ENCODE measurements at regions not wholly inside any gene's neighbourhood (a gene's known extent, or its start where the extent isn't known, plus 50 kb on each side); places are given as distances from the start of the nearest gene placed in this dataset.
"Not testable (repeated sequence)": the region's sequence is repeated elsewhere in the genome, so short reads cannot be mapped to it uniquely, and the experiment has no call there.

DNA sequence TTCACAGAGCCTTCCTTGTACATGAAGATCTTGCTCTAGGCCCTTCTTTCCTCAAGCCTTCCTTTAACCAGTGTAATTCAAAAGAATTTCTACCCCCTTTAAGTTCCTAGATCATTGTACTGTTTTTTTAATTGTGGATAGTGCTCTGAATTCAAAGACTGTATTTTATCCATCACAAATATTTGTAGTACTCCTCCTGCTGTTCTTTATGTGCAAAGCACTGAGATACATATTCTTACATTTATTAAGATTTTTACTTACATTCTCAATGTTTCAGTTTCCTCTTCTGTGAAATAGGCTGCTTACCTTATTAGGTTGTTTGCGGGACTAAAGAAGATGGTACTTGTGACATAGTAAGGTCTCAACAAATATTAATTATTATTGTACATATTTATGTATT lies 168.8 kb upstream of the PDE4B start:
- Mint-ChIP-seq H3K9me3 (no peaks in the 10 kb centered on the region), H3K27ac (no peak overlapping the region), H3K36me3 (ENCODE audit: low read depth) (no peaks in the 10 kb centered on the region), H3K4me1 (ENCODE audit: low read depth) (no peaks in the 10 kb centered on the region), H3K4me3 (no peak overlapping the region), H3K27me3 (ENCODE audit: insufficient read depth) (peaks cover 2% of the 10 kb centered on the region)
- intact Hi-C loops (cut with micrococcal nuclease) = no loop called here
- no peak for DNase-seq (ENCODE audit: low spot score)

DNA sequence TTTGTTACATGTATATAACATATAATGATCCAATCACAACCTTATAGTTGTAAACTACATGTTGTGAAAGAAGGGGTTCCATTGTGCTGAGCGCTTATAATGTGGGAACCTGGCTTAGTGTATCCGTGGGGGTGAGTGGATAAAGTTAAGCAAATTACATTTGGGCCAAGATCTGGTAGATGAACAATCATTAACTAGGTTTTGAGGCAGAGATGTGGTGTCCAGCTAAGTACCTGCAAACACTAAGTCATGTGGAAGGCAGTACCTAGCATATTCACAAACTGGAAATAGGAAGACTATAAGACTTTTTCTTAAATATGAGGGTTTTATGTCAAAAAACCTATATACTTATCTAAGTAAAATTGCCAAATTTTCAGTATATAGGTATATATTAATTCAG lies 167.2 kb upstream of the PDE4B start:
- no peaks in the 10 kb centered on the region for H3K4me1 Mint-ChIP-seq (ENCODE audit: low read depth)
- DNase-seq (ENCODE audit: low spot score) = no peak
- H3K4me3 Mint-ChIP-seq = no peak overlapping the region
- H3K9me3 Mint-ChIP-seq = no peaks in the 10 kb centered on the region
- H3K36me3 Mint-ChIP-seq (ENCODE audit: low read depth) = no peaks in the 10 kb centered on the region
- intact Hi-C loops (cut with micrococcal nuclease) = no loop called here
- no peak overlapping the region for H3K27ac Mint-ChIP-seq
- H3K27me3 Mint-ChIP-seq (ENCODE audit: insufficient read depth) = peaks cover 6% of the 10 kb centered on the region

GRCh38 chr1:65626003-65626402 lies 166.7 kb upstream of the PDE4B start:
- DNase-seq (ENCODE audit: low spot score) = no peak
- no peaks in the 10 kb centered on the region for H3K9me3 Mint-ChIP-seq
- H3K36me3 Mint-ChIP-seq (ENCODE audit: low read depth) = no peaks in the 10 kb centered on the region
- H3K27ac Mint-ChIP-seq = no peak overlapping the region
- intact Hi-C loops (cut with micrococcal nuclease) = no loop called here
- no peaks in the 10 kb centered on the region for H3K4me1 Mint-ChIP-seq (ENCODE audit: low read depth)
- no peak overlapping the region for H3K4me3 Mint-ChIP-seq
- peaks cover 6% of the 10 kb centered on the region for H3K27me3 Mint-ChIP-seq (ENCODE audit: insufficient read depth)

DNA sequence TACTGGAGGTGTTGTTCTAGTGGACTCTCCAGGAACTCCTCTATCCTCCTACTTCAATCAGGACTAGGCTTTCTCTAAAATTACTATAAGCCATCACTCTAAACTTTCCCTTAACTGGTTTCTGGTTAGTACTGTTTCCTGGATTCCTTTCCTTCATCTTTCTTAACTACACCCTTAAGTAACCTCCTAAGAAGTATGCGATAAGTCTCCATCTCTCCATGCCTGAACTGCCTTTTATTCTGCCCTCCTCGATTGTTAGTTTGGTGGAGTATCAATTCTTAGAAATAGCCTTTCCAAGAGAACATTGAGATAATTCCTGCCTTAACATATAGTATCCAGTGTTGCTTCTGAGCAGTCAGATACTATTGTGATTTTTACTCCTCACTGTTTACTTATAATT lies 162.9 kb upstream of the PDE4B start:
- Mint-ChIP-seq H3K4me3 (no peak overlapping the region), H3K36me3 (ENCODE audit: low read depth) (no peaks in the 10 kb centered on the region), H3K4me1 (ENCODE audit: low read depth) (no peaks in the 10 kb centered on the region), H3K27ac (no peak overlapping the region), H3K9me3 (no peaks in the 10 kb centered on the region), H3K27me3 (ENCODE audit: insufficient read depth) (peaks cover 8% of the 10 kb centered on the region)
- DNase-seq (ENCODE audit: low spot score) = no peak
- intact Hi-C loops (cut with micrococcal nuclease) = no loop called here

DNA sequence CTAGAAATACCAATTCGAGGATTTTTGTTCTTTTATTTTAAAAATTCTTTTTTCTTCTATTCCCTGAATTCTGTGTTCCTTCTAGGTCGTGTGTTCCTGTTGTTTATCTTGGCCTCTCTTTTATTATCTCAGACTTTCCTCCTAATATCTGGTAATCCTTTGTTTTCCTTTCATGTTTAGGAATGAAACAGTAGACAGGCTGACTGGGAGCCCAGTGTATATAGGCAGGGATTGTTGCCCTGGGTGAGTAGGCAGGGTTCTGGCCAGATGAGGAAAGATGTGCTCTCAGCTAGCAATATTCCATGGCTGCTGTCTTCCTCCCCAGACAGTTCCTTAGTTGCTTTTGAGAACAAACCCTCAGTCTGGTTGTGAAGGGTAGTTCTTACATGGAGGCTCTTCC lies 161.8 kb upstream of the PDE4B start:
- H3K4me3 Mint-ChIP-seq = no peak overlapping the region
- intact Hi-C loops (cut with micrococcal nuclease) = no loop called here
- H3K4me1 Mint-ChIP-seq (ENCODE audit: low read depth) = no peaks in the 10 kb centered on the region
- DNase-seq (ENCODE audit: low spot score) = no peak
- H3K36me3 Mint-ChIP-seq (ENCODE audit: low read depth) = no peaks in the 10 kb centered on the region
- H3K27ac Mint-ChIP-seq = no peak overlapping the region
- no peaks in the 10 kb centered on the region for H3K9me3 Mint-ChIP-seq
- H3K27me3 Mint-ChIP-seq (ENCODE audit: insufficient read depth) = peaks cover 8% of the 10 kb centered on the region

DNA sequence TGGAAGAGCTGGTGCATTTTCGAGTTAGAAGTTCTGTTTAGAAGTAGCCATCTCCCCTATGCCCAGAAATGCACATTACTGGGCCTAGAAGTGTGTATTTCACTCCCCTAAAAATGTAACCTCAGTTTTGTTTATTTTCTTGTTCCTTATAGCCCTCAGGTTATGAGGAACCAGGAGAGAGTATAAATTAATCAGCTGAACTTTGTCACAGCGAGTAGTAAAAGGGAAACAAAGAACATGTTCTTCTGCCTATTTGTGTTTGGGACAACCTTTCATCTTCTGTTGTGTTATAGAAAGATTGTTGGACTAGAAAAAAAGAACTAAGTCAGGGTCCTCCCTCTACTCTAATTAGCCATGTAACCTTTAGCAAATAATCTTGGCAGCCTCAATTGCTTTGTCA lies 160.5 kb upstream of the PDE4B start:
- Mint-ChIP-seq H3K4me1 (ENCODE audit: low read depth) (no peaks in the 10 kb centered on the region), H3K9me3 (no peaks in the 10 kb centered on the region), H3K36me3 (ENCODE audit: low read depth) (no peaks in the 10 kb centered on the region), H3K4me3 (no peak overlapping the region), H3K27ac (no peak overlapping the region), H3K27me3 (ENCODE audit: insufficient read depth) (peaks cover 11% of the 10 kb centered on the region)
- intact Hi-C loops (cut with micrococcal nuclease) = no loop called here
- DNase-seq (ENCODE audit: low spot score) = no peak

GRCh38 chr1:65640046-65640445 lies 152.6 kb upstream of the PDE4B start:
- Mint-ChIP-seq H3K36me3 (ENCODE audit: low read depth) (no peaks in the 10 kb centered on the region), H3K4me1 (ENCODE audit: low read depth) (no peaks in the 10 kb centered on the region), H3K4me3 (no peak overlapping the region), H3K9me3 (no peaks in the 10 kb centered on the region), H3K27me3 (ENCODE audit: insufficient read depth) (peaks cover 3% of the 10 kb centered on the region), H3K27ac (no peak overlapping the region)
- intact Hi-C loops (cut with micrococcal nuclease) = no loop called here
- DNase-seq (ENCODE audit: low spot score) = no peak

GRCh38 chr1:65649185-65649584 lies 143.5 kb upstream of the PDE4B start:
- H3K9me3 Mint-ChIP-seq; H3K4me1 Mint-ChIP-seq (ENCODE audit: low read depth); H3K4me3 Mint-ChIP-seq; intact Hi-C loops (cut with micrococcal nuclease); DNase-seq (ENCODE audit: low spot score); H3K36me3 Mint-ChIP-seq (ENCODE audit: low read depth); H3K27me3 Mint-ChIP-seq (ENCODE audit: insufficient read depth); H3K27ac Mint-ChIP-seq: not testable (repeated sequence)

DNA sequence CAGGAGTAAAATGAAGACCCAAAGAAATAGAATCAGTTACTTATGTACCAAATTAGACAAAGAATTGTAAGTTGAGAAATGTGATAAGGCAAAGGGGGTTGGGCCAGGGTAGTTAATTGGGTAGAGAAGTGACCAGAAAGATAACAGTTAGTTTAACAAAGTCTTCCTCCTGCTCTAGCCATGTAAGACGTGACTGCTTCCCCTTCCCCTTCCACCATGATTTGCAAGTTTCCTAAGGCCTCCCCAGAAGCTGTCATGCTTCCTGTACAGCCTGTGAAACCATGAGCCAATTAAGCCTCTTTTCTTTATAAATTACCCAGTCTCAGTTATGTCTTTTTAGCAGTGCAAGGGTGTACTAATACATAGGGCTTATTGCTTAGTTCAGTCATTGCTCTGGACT lies 142.0 kb upstream of the PDE4B start:
- Mint-ChIP-seq H3K27me3 (ENCODE audit: insufficient read depth) (no peaks in the 10 kb centered on the region), H3K9me3 (no peaks in the 10 kb centered on the region), H3K36me3 (ENCODE audit: low read depth) (no peaks in the 10 kb centered on the region), H3K4me1 (ENCODE audit: low read depth) (no peaks in the 10 kb centered on the region), H3K27ac (no peak overlapping the region), H3K4me3 (no peak overlapping the region)
- intact Hi-C loops (cut with micrococcal nuclease) = no loop called here
- DNase-seq (ENCODE audit: low spot score) = no peak

- H3K27me3 Mint-ChIP-seq (ENCODE audit: insufficient read depth); intact Hi-C loops (cut with micrococcal nuclease); H3K9me3 Mint-ChIP-seq; H3K4me1 Mint-ChIP-seq (ENCODE audit: low read depth); H3K27ac Mint-ChIP-seq; H3K4me3 Mint-ChIP-seq; DNase-seq (ENCODE audit: low spot score); H3K36me3 Mint-ChIP-seq (ENCODE audit: low read depth): not testable (repeated sequence)
Measured at GRCh38 chr1:65654526-65654925, 138.2 kb upstream of the PDE4B start.

GRCh38 chr1:65657609-65658008 lies 135.1 kb upstream of the PDE4B start:
- H3K27me3 Mint-ChIP-seq (ENCODE audit: insufficient read depth); H3K4me3 Mint-ChIP-seq; intact Hi-C loops (cut with micrococcal nuclease); H3K9me3 Mint-ChIP-seq; H3K27ac Mint-ChIP-seq; H3K4me1 Mint-ChIP-seq (ENCODE audit: low read depth); H3K36me3 Mint-ChIP-seq (ENCODE audit: low read depth); DNase-seq (ENCODE audit: low spot score): not testable (repeated sequence)

- Mint-ChIP-seq H3K9me3 (no peaks in the 10 kb centered on the region), H3K27ac (no peak overlapping the region), H3K4me3 (no peak overlapping the region), H3K36me3 (ENCODE audit: low read depth) (no peaks in the 10 kb centered on the region), H3K27me3 (ENCODE audit: insufficient read depth) (peaks cover 3% of the 10 kb centered on the region), H3K4me1 (ENCODE audit: low read depth) (no peaks in the 10 kb centered on the region)
- intact Hi-C loops (cut with micrococcal nuclease) = no loop called here
- DNase-seq (ENCODE audit: low spot score) = no peak
Measured at GRCh38 chr1:65658122-65658521, 134.6 kb upstream of the PDE4B start.

DNA sequence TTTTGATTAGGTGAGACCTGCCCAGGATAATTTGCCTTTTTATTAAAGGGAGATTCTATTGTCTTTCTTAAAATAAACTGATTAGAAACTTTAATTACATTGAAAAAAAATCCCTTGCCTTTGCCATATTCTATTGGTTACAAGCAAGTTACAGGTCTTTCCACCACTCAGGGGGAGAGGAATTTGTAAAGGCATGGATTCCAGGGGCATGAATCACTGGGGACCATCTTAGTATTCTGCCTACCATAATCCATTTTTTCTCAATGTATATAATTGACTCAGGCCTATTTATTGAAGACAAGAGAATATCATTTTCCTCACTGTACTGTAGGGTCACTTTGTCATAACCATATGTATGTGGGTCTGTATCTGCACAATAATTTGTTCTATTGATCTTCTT lies 124.3 kb upstream of the PDE4B start:
- Mint-ChIP-seq H3K27ac (no peak overlapping the region), H3K27me3 (ENCODE audit: insufficient read depth) (peaks cover 14% of the 10 kb centered on the region), H3K4me3 (no peak overlapping the region), H3K4me1 (ENCODE audit: low read depth) (no peaks in the 10 kb centered on the region), H3K36me3 (ENCODE audit: low read depth) (no peaks in the 10 kb centered on the region), H3K9me3 (no peaks in the 10 kb centered on the region)
- DNase-seq (ENCODE audit: low spot score) = no peak
- intact Hi-C loops (cut with micrococcal nuclease) = no loop called here

DNA sequence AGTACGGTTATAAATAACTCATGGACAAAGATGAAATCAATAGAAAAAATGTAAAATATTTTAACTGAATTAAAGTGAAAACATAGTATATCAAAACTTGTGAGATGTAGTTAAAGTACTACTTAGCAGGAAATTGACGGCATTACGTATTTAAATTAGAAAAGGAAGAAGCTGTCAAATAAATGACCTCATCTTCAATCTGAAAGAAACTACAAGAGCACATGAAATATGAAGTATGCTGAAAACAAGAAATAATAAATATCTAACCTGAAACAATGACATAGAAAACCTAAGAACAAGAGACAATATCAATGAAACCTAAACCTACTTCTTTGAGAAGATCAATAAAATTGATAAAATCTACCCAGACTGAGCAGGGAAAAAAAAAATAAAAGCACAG lies 122.2 kb upstream of the PDE4B start:
- no peaks in the 10 kb centered on the region for H3K36me3 Mint-ChIP-seq (ENCODE audit: low read depth)
- H3K27me3 Mint-ChIP-seq (ENCODE audit: insufficient read depth) = peaks cover 12% of the 10 kb centered on the region
- no peaks in the 10 kb centered on the region for H3K9me3 Mint-ChIP-seq
- H3K4me1 Mint-ChIP-seq (ENCODE audit: low read depth) = no peaks in the 10 kb centered on the region
- H3K4me3 Mint-ChIP-seq = no peak overlapping the region
- no peak overlapping the region for H3K27ac Mint-ChIP-seq
- DNase-seq (ENCODE audit: low spot score) = no peak
- intact Hi-C loops (cut with micrococcal nuclease) = no loop called here
